Renal cortical epithelial cell (primary cell): ENCODE measurements at regions not wholly inside any gene's neighbourhood (a gene's known extent, or its start where the extent isn't known, plus 50 kb on each side); places are given as distances from the start of the nearest gene placed in this dataset.
A peak's percentile ranks its signal among the peaks of the same experiment; 100 is the strongest.

Source experiments
- DNase-seq: peaks from one replicate; pipeline ENCODE4 v3.0.0-alpha.2; 2011; ENCODE audit warnings: low read depth

GRCh38 chr17:65406552-65406951 is 154.9 kb downstream of the AXIN2 start:
- DNase-seq: no peak

- DNase-seq: no peak
These were observed 155.9 kb downstream of the AXIN2 start for GRCh38 chr17:65405563-65405962.

- no peak for DNase-seq
These were observed 156.7 kb downstream of the AXIN2 start for GRCh38 chr17:65404761-65405160.

- DNase-seq: no peak
These were observed 157.8 kb downstream of the AXIN2 start for GRCh38 chr17:65403626-65404025.

GRCh38 chr17:65402513-65403496 is 158.6 kb downstream of the AXIN2 start:
- no peak for DNase-seq

GRCh38 chr17:65401561-65401960 is 159.9 kb downstream of the AXIN2 start:
- no peak for DNase-seq

- no peak for DNase-seq
These were observed 160.7 kb downstream of the AXIN2 start for GRCh38 chr17:65400701-65401100.

- no peak for DNase-seq
These were observed 163.2 kb downstream of the AXIN2 start for GRCh38 chr17:65398040-65398787.

- DNase-seq: no peak
These were observed 165.5 kb downstream of the AXIN2 start for GRCh38 chr17:65395924-65396323.

- no peak for DNase-seq
These were observed 166.5 kb downstream of the AXIN2 start for GRCh38 chr17:65394811-65395472.

- DNase-seq: peak; percentile 47
These were observed 167.9 kb downstream of the AXIN2 start for GRCh38 chr17:65393514-65393913.

- peak; percentile 13 for DNase-seq
These were observed 171.5 kb downstream of the AXIN2 start for GRCh38 chr17:65389949-65390348.

- no peak for DNase-seq
These were observed 172.0 kb downstream of the AXIN2 start for GRCh38 chr17:65389426-65389825.

GRCh38 chr17:65388911-65389310 is 172.5 kb downstream of the AXIN2 start:
- no peak for DNase-seq

- no peak for DNase-seq
These were observed 174.1 kb downstream of the AXIN2 start for GRCh38 chr17:65387322-65387721.

GRCh38 chr17:65385726-65386125 is 175.7 kb downstream of the AXIN2 start:
- DNase-seq: no peak

- DNase-seq: no peak
These were observed 176.4 kb downstream of the AXIN2 start for GRCh38 chr17:65385071-65385470.

GRCh38 chr17:65381152-65381551 is 180.3 kb downstream of the AXIN2 start:
- DNase-seq: no peak

GRCh38 chr17:65374966-65375365 is 186.5 kb downstream of the AXIN2 start:
- DNase-seq: no peak

- no peak for DNase-seq
These were observed 189.7 kb downstream of the AXIN2 start for GRCh38 chr17:65371702-65372101.

GRCh38 chr17:65370669-65371131 is 190.7 kb downstream of the AXIN2 start:
- DNase-seq: no peak

- DNase-seq: no peak
These were observed 193.1 kb downstream of the AXIN2 start for GRCh38 chr17:65368341-65368740.
